ENCODE measurements at regions not wholly inside any gene's neighbourhood (a gene's known extent, or its start where the extent isn't known, plus 50 kb on each side); places are given as distances from the start of the nearest gene placed in this dataset.

GRCh38 chr3:14307656-14308302, 94.6 kb upstream of the SLC6A6 start:
- Histone ChIP-seq H3K27ac (ENCODE audit: low read depth in 2 of 2, low read length in 1 of 2) (no peak overlapping the region), H3K9me3 (ENCODE audit: control insufficient read depth in 2 of 2, insufficient read depth in 1 of 2, low read depth in 1 of 2, low read length in 1 of 2) (no peaks in the 10 kb centered on the region), H3K27me3 (ENCODE audit: control insufficient read depth in 1 of 2, insufficient read depth in 2 of 2, low read length in 2 of 2) (peaks cover 0 to 4% of the 10 kb centered on the region in 2 donors), H3K36me3 (ENCODE audit: control insufficient read depth in 2 of 2, insufficient read depth in 2 of 2, low read length in 1 of 2) (no peaks in the 10 kb centered on the region), H3K4me3 (ENCODE audit: low read depth in 1 of 2, low read length in 2 of 2) (no peak overlapping the region), H3K4me1 (ENCODE audit: control insufficient read depth in 2 of 2, insufficient read depth in 2 of 2, low read length in 1 of 2) (peaks cover 0 to 11% of the 10 kb centered on the region in 2 donors)
- WGBS, 2 donors = 78 to 80% methylated on average over 18 of the region's 18 CpGs

GRCh38 chr3:14311729-14312128, 90.7 kb upstream of the SLC6A6 start:
- Histone ChIP-seq H3K4me3 (ENCODE audit: low read depth in 1 of 2, low read length in 2 of 2) (no peak overlapping the region), H3K36me3 (ENCODE audit: control insufficient read depth in 2 of 2, insufficient read depth in 2 of 2, low read length in 1 of 2) (no peaks in the 10 kb centered on the region), H3K27ac (ENCODE audit: low read depth in 2 of 2, low read length in 1 of 2) (no peak overlapping the region), H3K9me3 (ENCODE audit: control insufficient read depth in 2 of 2, insufficient read depth in 1 of 2, low read depth in 1 of 2, low read length in 1 of 2) (no peaks in the 10 kb centered on the region), H3K27me3 (ENCODE audit: control insufficient read depth in 1 of 2, insufficient read depth in 2 of 2, low read length in 2 of 2) (peaks cover 0 to 4% of the 10 kb centered on the region in 2 donors), H3K4me1 (ENCODE audit: control insufficient read depth in 2 of 2, insufficient read depth in 2 of 2, low read length in 1 of 2) (peaks cover 0 to 2% of the 10 kb centered on the region in 2 donors)

- Histone ChIP-seq H3K4me1 (ENCODE audit: control insufficient read depth in 2 of 2, insufficient read depth in 2 of 2, low read length in 1 of 2) (peaks cover 0 to 2% of the 10 kb centered on the region in 2 donors), H3K27ac (ENCODE audit: low read depth in 2 of 2, low read length in 1 of 2) (no peak overlapping the region), H3K36me3 (ENCODE audit: control insufficient read depth in 2 of 2, insufficient read depth in 2 of 2, low read length in 1 of 2) (no peaks in the 10 kb centered on the region), H3K27me3 (ENCODE audit: control insufficient read depth in 1 of 2, insufficient read depth in 2 of 2, low read length in 2 of 2) (peaks cover 0 to 4% of the 10 kb centered on the region in 2 donors), H3K9me3 (ENCODE audit: control insufficient read depth in 2 of 2, insufficient read depth in 1 of 2, low read depth in 1 of 2, low read length in 1 of 2) (no peaks in the 10 kb centered on the region), H3K4me3 (ENCODE audit: low read depth in 1 of 2, low read length in 2 of 2) (no peak overlapping the region)
- 47% methylated on average over 10 of the region's 10 CpGs for WGBS, 2 donors
Observed at GRCh38 chr3:14312375-14312774, 90.0 kb upstream of the SLC6A6 start.

- Histone ChIP-seq H3K4me1 (ENCODE audit: control insufficient read depth in 2 of 2, insufficient read depth in 2 of 2, low read length in 1 of 2) (peaks cover 0 to 2% of the 10 kb centered on the region in 2 donors), H3K27ac (ENCODE audit: low read depth in 2 of 2, low read length in 1 of 2) (no peak overlapping the region), H3K4me3 (ENCODE audit: low read depth in 1 of 2, low read length in 2 of 2) (no peak overlapping the region), H3K27me3 (ENCODE audit: control insufficient read depth in 1 of 2, insufficient read depth in 2 of 2, low read length in 2 of 2) (no peaks in the 10 kb centered on the region), H3K9me3 (ENCODE audit: control insufficient read depth in 2 of 2, insufficient read depth in 1 of 2, low read depth in 1 of 2, low read length in 1 of 2) (peaks cover 0 to 7% of the 10 kb centered on the region in 2 donors), H3K36me3 (ENCODE audit: control insufficient read depth in 2 of 2, insufficient read depth in 2 of 2, low read length in 1 of 2) (no peaks in the 10 kb centered on the region)
- WGBS, 2 donors = 50 to 60% methylated on average over 6 of the region's 6 CpGs
Observed at GRCh38 chr3:14317057-14317553, 85.3 kb upstream of the SLC6A6 start.

GRCh38 chr3:14318646-14319045, 83.8 kb upstream of the SLC6A6 start:
- Histone ChIP-seq H3K4me1 (ENCODE audit: control insufficient read depth in 2 of 2, insufficient read depth in 2 of 2, low read length in 1 of 2) (no peaks in the 10 kb centered on the region), H3K27ac (ENCODE audit: low read depth in 2 of 2, low read length in 1 of 2) (no peak overlapping the region), H3K27me3 (ENCODE audit: control insufficient read depth in 1 of 2, insufficient read depth in 2 of 2, low read length in 2 of 2) (no peaks in the 10 kb centered on the region), H3K9me3 (ENCODE audit: control insufficient read depth in 2 of 2, insufficient read depth in 1 of 2, low read depth in 1 of 2, low read length in 1 of 2) (peaks cover 0 to 7% of the 10 kb centered on the region in 2 donors), H3K4me3 (ENCODE audit: low read depth in 1 of 2, low read length in 2 of 2) (no peak overlapping the region), H3K36me3 (ENCODE audit: control insufficient read depth in 2 of 2, insufficient read depth in 2 of 2, low read length in 1 of 2) (no peaks in the 10 kb centered on the region)
- WGBS, 2 donors = 76% methylated on average over 3 of the region's 3 CpGs

- H3K27ac ChIP-seq (ENCODE audit: low read depth in 2 of 2, low read length in 1 of 2) = no peak overlapping the region
- 81 to 90% methylated on average over 3 of the region's 3 CpGs for WGBS, 2 donors
- no peaks in the 10 kb centered on the region for H3K4me1 ChIP-seq (ENCODE audit: control insufficient read depth in 2 of 2, insufficient read depth in 2 of 2, low read length in 1 of 2)
- H3K36me3 ChIP-seq (ENCODE audit: control insufficient read depth in 2 of 2, insufficient read depth in 2 of 2, low read length in 1 of 2) = no peaks in the 10 kb centered on the region
- peaks cover 0 to 7% of the 10 kb centered on the region in 2 donors for H3K9me3 ChIP-seq (ENCODE audit: control insufficient read depth in 2 of 2, insufficient read depth in 1 of 2, low read depth in 1 of 2, low read length in 1 of 2)
- no peak overlapping the region for H3K4me3 ChIP-seq (ENCODE audit: low read depth in 1 of 2, low read length in 2 of 2)
- no peaks in the 10 kb centered on the region for H3K27me3 ChIP-seq (ENCODE audit: control insufficient read depth in 1 of 2, insufficient read depth in 2 of 2, low read length in 2 of 2)
Observed at GRCh38 chr3:14319654-14320182, 82.7 kb upstream of the SLC6A6 start.

GRCh38 chr3:14320219-14320618, 82.2 kb upstream of the SLC6A6 start:
- Histone ChIP-seq H3K27ac (ENCODE audit: low read depth in 2 of 2, low read length in 1 of 2) (no peak overlapping the region), H3K4me1 (ENCODE audit: control insufficient read depth in 2 of 2, insufficient read depth in 2 of 2, low read length in 1 of 2) (no peaks in the 10 kb centered on the region), H3K4me3 (ENCODE audit: low read depth in 1 of 2, low read length in 2 of 2) (no peak overlapping the region), H3K36me3 (ENCODE audit: control insufficient read depth in 2 of 2, insufficient read depth in 2 of 2, low read length in 1 of 2) (no peaks in the 10 kb centered on the region), H3K9me3 (ENCODE audit: control insufficient read depth in 2 of 2, insufficient read depth in 1 of 2, low read depth in 1 of 2, low read length in 1 of 2) (peaks cover 0 to 7% of the 10 kb centered on the region in 2 donors), H3K27me3 (ENCODE audit: control insufficient read depth in 1 of 2, insufficient read depth in 2 of 2, low read length in 2 of 2) (no peaks in the 10 kb centered on the region)
- 93% methylated on average over 3 of the region's 3 CpGs for WGBS, 2 donors

GRCh38 chr3:14322001-14322400, 80.4 kb upstream of the SLC6A6 start:
- no peaks in the 10 kb centered on the region for H3K4me1 ChIP-seq (ENCODE audit: control insufficient read depth in 2 of 2, insufficient read depth in 2 of 2, low read length in 1 of 2)
- H3K36me3 ChIP-seq (ENCODE audit: control insufficient read depth in 2 of 2, insufficient read depth in 2 of 2, low read length in 1 of 2) = no peaks in the 10 kb centered on the region
- peaks cover 0 to 7% of the 10 kb centered on the region in 2 donors for H3K9me3 ChIP-seq (ENCODE audit: control insufficient read depth in 2 of 2, insufficient read depth in 1 of 2, low read depth in 1 of 2, low read length in 1 of 2)
- no peak overlapping the region for H3K4me3 ChIP-seq (ENCODE audit: low read depth in 1 of 2, low read length in 2 of 2)
- no peaks in the 10 kb centered on the region for H3K27me3 ChIP-seq (ENCODE audit: control insufficient read depth in 1 of 2, insufficient read depth in 2 of 2, low read length in 2 of 2)
- no peak overlapping the region for H3K27ac ChIP-seq (ENCODE audit: low read depth in 2 of 2, low read length in 1 of 2)
- WGBS, 2 donors = 88 to 90% methylated on average over 3 of the region's 3 CpGs

GRCh38 chr3:14322667-14323295, 79.6 kb upstream of the SLC6A6 start:
- H3K4me3 ChIP-seq (ENCODE audit: low read depth in 1 of 2, low read length in 2 of 2) = no peak overlapping the region
- no peaks in the 10 kb centered on the region for H3K27me3 ChIP-seq (ENCODE audit: control insufficient read depth in 1 of 2, insufficient read depth in 2 of 2, low read length in 2 of 2)
- peaks cover 0 to 7% of the 10 kb centered on the region in 2 donors for H3K9me3 ChIP-seq (ENCODE audit: control insufficient read depth in 2 of 2, insufficient read depth in 1 of 2, low read depth in 1 of 2, low read length in 1 of 2)
- H3K4me1 ChIP-seq (ENCODE audit: control insufficient read depth in 2 of 2, insufficient read depth in 2 of 2, low read length in 1 of 2) = no peaks in the 10 kb centered on the region
- H3K27ac ChIP-seq (ENCODE audit: low read depth in 2 of 2, low read length in 1 of 2) = no peak overlapping the region
- no peaks in the 10 kb centered on the region for H3K36me3 ChIP-seq (ENCODE audit: control insufficient read depth in 2 of 2, insufficient read depth in 2 of 2, low read length in 1 of 2)
- 79 to 84% methylated on average over 12 of the region's 12 CpGs for WGBS, 2 donors
